Right cardiac atrium (tissue), 5 donors: ENCODE measurements at regions not wholly inside any gene's neighbourhood (a gene's known extent, or its start where the extent isn't known, plus 50 kb on each side); places are given as distances from the start of the nearest gene placed in this dataset.

Source experiments
- ATAC-seq, 2 donors: fragments of 200-7000 bp; cut with Tn5 transposase; one replicate each; pipeline versions ENCODE4 v1.8.0 to v1.9.1; 2020; ENCODE audit warnings: moderate library complexity in 2 of 2, mild to moderate bottlenecking in 1 of 2
- DNase-seq, 3 donors: peaks; one replicate each; pipeline ENCODE4 v3.0.0-alpha.2; 2020
- H3K27ac ChIP-seq: one replicate; pipeline ENCODE4 v1.5.1; 2013; ENCODE audit warnings: mild to moderate bottlenecking, low read length, control low read depth, moderate library complexity
- H3K27me3 ChIP-seq: one replicate; pipeline ENCODE4 v1.6.1; 2013; ENCODE audit not compliant: control insufficient read depth, insufficient read depth
- H3K4me1 ChIP-seq: one replicate; pipeline ENCODE4 v1.6.1; 2013; ENCODE audit warnings: low read length; ENCODE audit not compliant: control insufficient read depth, insufficient read depth
- H3K4me3 ChIP-seq: one replicate; pipeline ENCODE4 v1.5.1; 2013; ENCODE audit warnings: low read length, control low read depth
- H3K9me3 ChIP-seq: one replicate; pipeline ENCODE4 v1.6.1; 2013; ENCODE audit warnings: low read length; ENCODE audit not compliant: control insufficient read depth
- WGBS: extraction: QIAGEN DNeasy Blood & Tissue Kit; methylation state at CpG from one replicate; pipeline ENCODE4 v1.1.7; 2013; 5-methylcytosine and 5-hydroxymethylcytosine counted together
- intact Hi-C, 4 donors: fragments of 100-400 bp; cut with DNase I; formaldehyde crosslinking; loops; one replicate each; pipeline versions ENCODE4 v1.11.0 to v1.14.0; 2022 to 2023
- donor health status: healthy with polysubstance abuse.
- donor health status: DM: no; HTN: yes; CAD: no.
- donor health status: DM: no; HTN: no; CAD: no.
- donor health status: DM: no; HTN: yes; CAD: no; lungs with severe emphysema.
- donor health status: DM: yes; HTN: yes; CAD: no.

DNA sequence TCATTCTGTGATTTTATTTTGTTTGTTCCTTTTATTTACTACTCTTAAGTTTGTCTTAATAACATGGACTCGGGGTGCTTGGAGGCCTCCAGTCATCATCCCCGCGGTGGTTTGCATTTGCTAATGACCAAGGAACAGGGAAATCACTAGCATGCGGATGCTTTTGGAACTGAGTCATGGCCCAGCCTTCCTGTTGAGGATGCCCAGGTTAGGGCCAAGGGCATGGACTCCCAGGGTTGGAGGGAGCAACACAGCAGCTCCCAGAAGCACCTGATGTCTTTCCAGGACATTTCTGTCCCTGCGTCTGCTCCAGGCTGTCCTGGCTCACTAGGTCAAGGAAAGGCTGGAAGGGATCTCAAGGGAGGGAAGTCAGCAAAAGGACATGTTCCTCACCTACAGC lies 423.7 kb upstream of the TSHZ3 start:
- Histone ChIP-seq H3K9me3 (no peaks in the 10 kb centered on the region), H3K4me1 (no peaks in the 10 kb centered on the region), H3K27ac (no peak overlapping the region), H3K27me3 (no peaks in the 10 kb centered on the region), H3K4me3 (no peak overlapping the region)
- intact Hi-C loops: no loop called here
- 86% methylated on average over 5 of the region's 5 CpGs for WGBS
- ATAC-seq: no peak
- no peak for DNase-seq

DNA sequence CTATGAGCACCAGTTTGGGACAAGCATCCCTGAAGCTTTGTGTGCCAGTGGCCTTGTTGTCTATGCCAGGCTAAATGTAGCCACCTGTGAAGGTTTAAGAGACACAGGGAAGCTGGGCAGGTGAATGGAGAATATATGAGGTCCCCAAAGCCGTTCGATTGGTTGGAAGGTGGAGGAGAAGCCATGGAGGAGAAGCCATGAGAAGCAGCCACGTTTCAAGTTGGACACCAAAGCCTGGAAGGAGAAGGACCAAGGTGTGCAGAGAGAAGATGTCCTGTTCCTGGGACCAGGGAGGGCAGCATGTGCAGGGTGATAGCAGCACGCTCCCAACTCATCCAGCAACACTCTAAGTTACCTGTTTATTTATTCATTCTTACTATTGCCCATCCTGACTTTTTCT lies 432.3 kb upstream of the TSHZ3 start:
- no peaks in the 10 kb centered on the region for H3K9me3 ChIP-seq
- no peak overlapping the region for H3K4me3 ChIP-seq
- intact Hi-C loops: no loop called here
- ATAC-seq (no peak), DNase-seq (no peak)
- H3K4me1 ChIP-seq: no peaks in the 10 kb centered on the region
- no peak overlapping the region for H3K27ac ChIP-seq
- no peaks in the 10 kb centered on the region for H3K27me3 ChIP-seq
- 82% methylated on average over 4 of the region's 4 CpGs for WGBS

DNA sequence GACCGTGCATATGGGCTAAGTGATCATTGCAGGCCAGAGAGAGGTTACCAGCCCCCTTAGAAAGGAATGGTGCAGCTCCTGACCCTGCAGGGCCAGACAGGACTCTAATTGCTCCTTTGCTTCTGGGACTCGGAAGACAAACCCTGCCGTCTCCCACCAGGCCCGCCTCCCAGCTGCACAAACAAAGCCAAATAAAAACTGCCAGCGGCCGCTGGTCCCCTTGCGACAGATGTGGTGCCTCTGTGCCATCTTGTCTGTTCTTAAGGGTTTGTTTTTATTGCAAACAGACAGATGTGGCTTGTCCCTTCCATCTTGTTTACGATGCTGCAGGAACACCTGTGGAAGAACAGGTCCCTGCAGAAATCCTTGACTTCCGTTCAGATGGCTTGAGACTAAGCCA lies 434.4 kb upstream of the TSHZ3 start:
- Histone ChIP-seq H3K27me3 (no peaks in the 10 kb centered on the region), H3K9me3 (no peaks in the 10 kb centered on the region), H3K4me1 (no peaks in the 10 kb centered on the region), H3K27ac (no peak overlapping the region), H3K4me3 (no peak overlapping the region)
- 76% methylated on average over 9 of the region's 9 CpGs for WGBS
- intact Hi-C loops: no loop called here
- DNase-seq (no peak), ATAC-seq (no peak)

DNA sequence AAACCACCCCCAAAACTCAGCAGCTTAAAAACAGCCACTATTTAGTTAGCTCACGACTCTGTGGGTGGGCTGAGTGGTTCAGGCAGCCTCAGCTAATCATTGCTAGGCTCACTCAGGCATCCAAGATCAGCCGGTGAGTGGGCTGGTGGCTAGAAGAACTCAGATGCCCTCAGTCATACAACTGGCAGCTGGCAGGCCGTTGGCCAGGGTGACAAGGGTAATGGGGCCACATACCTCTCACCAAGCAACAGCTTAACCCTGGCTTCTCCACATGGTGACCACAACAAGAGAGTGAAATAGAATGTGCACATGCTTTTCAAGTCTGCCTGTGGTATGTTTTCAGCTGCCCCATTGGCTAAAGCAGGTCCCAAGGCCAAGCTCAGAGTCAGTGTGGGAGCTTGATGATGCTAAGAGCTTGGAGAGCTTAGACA lies 435.4 kb upstream of the TSHZ3 start:
- intact Hi-C loops: no loop called here

DNA sequence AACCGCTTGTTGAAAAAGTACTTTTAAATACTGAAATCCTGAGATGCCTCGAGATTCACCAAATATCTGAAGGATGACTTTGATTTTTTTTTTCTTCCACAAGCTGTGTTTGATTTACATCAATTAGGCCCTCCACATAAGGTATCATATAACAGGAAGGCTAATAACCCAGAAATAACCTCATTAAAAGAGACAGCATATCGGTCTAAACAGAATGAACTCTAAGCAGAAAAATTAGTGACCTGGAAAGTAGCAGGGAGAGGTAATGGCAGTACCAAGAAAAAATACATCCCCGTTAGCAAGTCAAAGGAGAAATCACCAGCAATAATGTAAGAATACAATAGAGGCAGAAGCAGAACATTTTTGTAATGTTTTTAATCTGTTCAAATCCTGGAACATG lies 452.4 kb upstream of the TSHZ3 start:
- Histone ChIP-seq H3K9me3 (no peaks in the 10 kb centered on the region), H3K4me3 (no peak overlapping the region), H3K27me3 (no peaks in the 10 kb centered on the region), H3K27ac (no peak overlapping the region), H3K4me1 (no peaks in the 10 kb centered on the region)
- intact Hi-C loops: no loop called here
- no peak for DNase-seq
- ATAC-seq: no peak
- WGBS: 87% methylated on average over 4 of the region's 4 CpGs

More for the DNA sequence above, 435.4 kb upstream of the TSHZ3 start:
- no peaks in the 10 kb centered on the region for H3K9me3 ChIP-seq
- no peak overlapping the region for H3K27ac ChIP-seq
- no peaks in the 10 kb centered on the region for H3K27me3 ChIP-seq
- H3K4me1 ChIP-seq: no peaks in the 10 kb centered on the region
- no peak overlapping the region for H3K4me3 ChIP-seq
- ATAC-seq: no peak
- 36% methylated on average over 3 of the region's 3 CpGs for WGBS
- DNase-seq: no peak

DNA sequence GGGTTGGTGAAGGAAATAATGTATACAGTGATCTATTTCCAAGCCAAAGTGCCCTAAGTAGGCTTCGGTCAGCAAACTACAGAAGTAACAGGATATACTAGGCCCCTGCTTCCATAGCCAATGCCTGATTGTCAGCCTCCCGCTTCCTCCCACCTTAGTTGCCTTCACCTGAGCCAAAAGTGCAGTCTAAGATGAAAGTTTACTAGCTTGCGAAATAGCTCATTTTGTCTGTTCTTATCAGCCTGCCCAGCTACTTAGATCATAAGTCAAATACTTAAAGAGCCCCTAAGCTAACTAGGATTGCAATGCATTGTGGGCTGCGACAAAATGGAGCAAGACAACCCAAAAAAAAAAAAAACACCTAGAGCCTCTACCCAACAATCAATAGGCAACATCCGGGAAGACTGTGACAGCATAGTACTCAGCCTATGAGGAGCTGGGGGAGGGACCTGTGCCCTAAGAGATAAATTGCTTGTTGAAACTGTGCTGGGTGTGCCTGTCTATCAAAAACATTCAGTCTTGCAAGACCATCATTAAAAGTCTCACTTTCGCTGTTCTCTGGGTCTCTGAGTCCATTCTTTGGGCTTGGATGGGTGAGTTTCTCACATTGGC lies 454.7 kb upstream of the TSHZ3 start:
- no peak for ATAC-seq

DNA sequence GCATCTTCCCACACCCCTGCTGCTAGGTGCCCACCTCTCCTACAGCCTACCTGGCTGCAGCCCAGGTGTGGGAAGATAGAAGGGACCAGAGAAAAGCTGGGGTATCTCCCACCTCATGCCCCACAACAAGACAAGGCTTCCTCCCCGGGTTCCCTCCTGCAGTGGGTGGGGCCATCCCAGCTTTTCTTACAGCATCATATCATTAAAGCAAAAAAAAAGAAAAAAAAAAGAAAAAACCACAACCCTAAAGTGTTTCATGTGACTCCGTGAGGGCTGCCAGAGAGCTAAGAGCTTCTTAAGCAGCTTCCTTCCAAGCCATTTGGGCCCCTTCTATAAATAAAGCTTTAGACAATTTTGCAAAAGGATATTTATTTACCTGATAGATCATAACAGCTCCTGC lies 455.4 kb upstream of the TSHZ3 start:
- Histone ChIP-seq H3K9me3 (no peaks in the 10 kb centered on the region), H3K4me1 (no peaks in the 10 kb centered on the region), H3K27me3 (no peaks in the 10 kb centered on the region), H3K27ac (no peak overlapping the region), H3K4me3 (no peak overlapping the region)
- no peak for ATAC-seq
- no peak for DNase-seq
- intact Hi-C loops: no loop called here
- WGBS: 47% methylated on average over 2 of the region's 2 CpGs

More for the DNA sequence above, 454.7 kb upstream of the TSHZ3 start:
- Histone ChIP-seq H3K9me3 (no peaks in the 10 kb centered on the region), H3K4me3 (no peak overlapping the region), H3K27ac (no peak overlapping the region), H3K27me3 (no peaks in the 10 kb centered on the region), H3K4me1 (no peaks in the 10 kb centered on the region)
- 89% methylated on average over 6 of the region's 6 CpGs for WGBS
- intact Hi-C loops: no loop called here
- DNase-seq: no peak

DNA sequence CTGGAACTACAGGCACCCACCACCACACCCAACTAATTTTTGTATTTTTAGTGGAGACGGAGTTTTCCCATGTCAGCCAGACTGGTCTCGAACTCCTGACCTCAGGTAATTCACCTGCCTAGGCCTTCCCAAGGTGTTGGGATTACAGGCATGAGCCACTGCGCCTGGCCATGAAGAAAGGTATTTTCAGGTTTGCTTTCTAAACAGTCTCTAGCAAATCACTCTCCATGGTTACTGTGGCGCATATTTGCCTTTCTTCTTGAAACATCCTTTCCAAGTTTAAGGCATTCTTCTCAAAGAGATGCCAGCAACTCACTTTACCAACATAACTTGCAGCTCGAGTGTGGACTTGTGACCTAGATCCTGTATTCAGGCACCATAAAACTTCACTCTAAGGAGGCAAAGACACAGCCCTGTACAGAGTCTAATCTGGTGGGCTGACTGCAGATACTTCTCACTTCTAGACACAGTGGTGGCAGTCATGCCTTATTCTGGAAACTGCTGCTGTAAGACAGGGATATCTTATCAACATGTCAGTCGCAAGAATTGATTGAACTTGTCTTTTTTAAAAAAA lies 461.4 kb upstream of the TSHZ3 start:
- H3K4me3 ChIP-seq: no peak overlapping the region
- 79% methylated on average over 6 of the region's 6 CpGs for WGBS
- DNase-seq (no peak), ATAC-seq (no peak)
- H3K4me1 ChIP-seq: no peaks in the 10 kb centered on the region
- H3K9me3 ChIP-seq: no peaks in the 10 kb centered on the region
- intact Hi-C loops: no loop called here
- H3K27me3 ChIP-seq: no peaks in the 10 kb centered on the region
- H3K27ac ChIP-seq: no peak overlapping the region

DNA sequence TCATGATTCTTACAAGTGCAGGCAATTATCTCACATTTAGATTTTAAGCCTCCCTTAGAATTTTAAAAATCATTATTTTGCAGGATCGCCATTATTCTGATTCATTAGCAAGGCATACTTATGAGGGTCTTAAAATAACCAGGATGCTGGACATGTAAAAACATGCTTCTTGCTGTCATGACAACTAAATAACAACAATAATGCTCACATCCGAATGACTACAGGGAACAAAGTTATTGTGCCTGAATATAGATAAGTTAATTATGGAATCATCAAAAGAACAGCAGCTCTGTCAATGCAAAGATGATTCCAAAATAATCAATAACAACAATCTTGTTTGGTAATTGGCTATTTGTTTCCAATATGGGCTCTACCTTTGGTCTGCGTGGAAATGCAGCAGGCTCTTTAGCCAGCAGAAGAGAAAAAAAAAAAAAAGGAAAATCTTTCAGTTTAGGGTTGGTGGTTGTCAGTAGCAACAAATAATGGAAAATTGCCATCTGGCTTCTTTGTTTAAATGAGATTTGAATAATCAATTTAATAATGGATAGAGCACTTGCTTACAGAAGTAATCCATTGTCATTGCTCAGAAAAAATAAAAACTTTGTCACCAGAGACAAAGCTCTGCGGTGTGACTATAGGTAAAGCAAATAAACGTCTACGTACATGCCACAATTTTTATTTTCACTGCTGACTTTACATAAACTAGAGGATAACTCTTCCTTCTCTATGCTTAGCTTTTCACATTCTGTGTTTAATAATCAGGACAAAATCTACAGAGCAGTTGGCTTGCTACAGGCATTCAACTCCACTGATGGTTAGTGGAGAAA lies 468.9 kb upstream of the TSHZ3 start:
- H3K27ac ChIP-seq: no peak overlapping the region
- 56% methylated on average over 6 of the region's 6 CpGs for WGBS
- no peaks in the 10 kb centered on the region for H3K9me3 ChIP-seq
- H3K27me3 ChIP-seq: no peaks in the 10 kb centered on the region
- ATAC-seq (no peak), DNase-seq (no peak)
- H3K4me3 ChIP-seq: no peak overlapping the region
- no peaks in the 10 kb centered on the region for H3K4me1 ChIP-seq
- intact Hi-C loops: no loop called here

DNA sequence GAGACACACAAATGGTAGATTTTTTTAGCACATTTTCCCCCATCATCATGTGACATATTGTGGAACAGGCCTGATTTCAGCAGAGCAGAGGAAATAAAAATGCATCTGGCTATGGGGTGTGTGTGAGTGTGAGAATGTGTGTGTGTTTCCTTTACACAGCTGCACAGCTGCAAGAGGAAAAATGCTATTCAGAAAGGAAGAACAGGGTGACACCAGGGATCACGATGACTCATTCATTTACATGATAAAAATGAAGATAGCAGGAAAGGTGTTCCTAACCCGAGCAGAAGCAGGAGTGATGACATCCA lies 469.5 kb upstream of the TSHZ3 start:
- ATAC-seq (no peak), DNase-seq (no peak)
- H3K27me3 ChIP-seq: no peaks in the 10 kb centered on the region
- H3K27ac ChIP-seq: no peak overlapping the region
- 7% methylated on average over 2 of the region's 2 CpGs for WGBS
- no peaks in the 10 kb centered on the region for H3K9me3 ChIP-seq
- H3K4me3 ChIP-seq: no peak overlapping the region
- H3K4me1 ChIP-seq: no peaks in the 10 kb centered on the region
- intact Hi-C loops: no loop called here

DNA sequence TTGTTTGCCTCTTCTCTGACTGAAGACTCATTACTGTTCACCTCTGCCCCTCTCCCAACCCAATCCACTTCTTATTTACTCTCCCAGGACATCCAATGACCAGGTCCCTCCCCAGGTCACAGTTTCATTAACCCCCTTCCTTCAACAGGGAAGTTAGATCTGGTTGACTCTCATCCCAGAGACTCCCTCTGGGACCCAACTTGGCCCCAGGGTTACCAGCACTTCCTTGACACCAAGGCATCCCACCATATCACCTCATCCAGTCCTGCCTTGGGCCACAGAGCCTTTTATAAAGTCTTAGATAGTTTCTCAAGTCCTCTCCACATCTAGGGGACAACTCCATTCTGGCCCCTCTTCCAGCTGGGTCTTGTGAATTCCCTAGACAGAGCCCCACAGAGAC lies 470.6 kb upstream of the TSHZ3 start:
- H3K27me3 ChIP-seq: no peaks in the 10 kb centered on the region
- no peak for ATAC-seq
- DNase-seq: no peak
- intact Hi-C loops: no loop called here
- H3K4me3 ChIP-seq: no peak overlapping the region
- H3K4me1 ChIP-seq: no peaks in the 10 kb centered on the region
- H3K27ac ChIP-seq: no peak overlapping the region
- no peaks in the 10 kb centered on the region for H3K9me3 ChIP-seq
